GM19351 (cell line): ENCODE measurements at regions not wholly inside any gene's neighbourhood (a gene's known extent, or its start where the extent isn't known, plus 50 kb on each side); places are given as distances from the start of the nearest gene placed in this dataset.
"Not testable (repeated sequence)": the region's sequence is repeated elsewhere in the genome, so short reads cannot be mapped to it uniquely, and the experiment has no call there.

Experiments used
- ATAC-seq: cut with Tn5 transposase; IDR thresholded peaks from one replicate; pipeline ENCODE4 v1.9.1; 2021; ENCODE audit warnings: mild to moderate bottlenecking, moderate library complexity; ENCODE audit not compliant: unreplicated experiment

GRCh38 chr13:80083853-80084676, 256.9 kb downstream of the SPRY2 start:
- ATAC-seq: no peak

GRCh38 chr13:80083081-80083852, 257.7 kb downstream of the SPRY2 start:
- no peak for ATAC-seq

GRCh38 chr13:80082396-80083080, 258.4 kb downstream of the SPRY2 start:
- no peak for ATAC-seq

DNA sequence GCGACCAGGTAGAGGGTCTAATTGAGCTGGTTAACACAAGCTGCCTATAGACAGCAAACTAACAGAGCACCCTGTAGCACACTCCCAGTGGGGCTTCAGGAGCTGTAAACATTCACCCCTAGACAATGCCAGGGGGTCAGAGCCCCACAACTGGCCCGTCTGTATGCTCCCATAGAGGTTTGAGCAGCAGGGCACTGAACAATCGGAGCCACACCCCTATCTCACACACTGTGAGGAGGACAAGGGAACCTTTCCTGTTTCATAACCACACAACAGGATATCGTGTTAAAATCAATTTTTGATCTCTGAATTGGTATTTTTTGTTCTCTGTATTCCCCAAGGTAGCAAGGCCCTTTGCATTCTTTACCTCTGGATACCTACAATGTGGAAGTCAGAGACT, 266.1 kb downstream of the SPRY2 start:
- no peak for ATAC-seq

DNA sequence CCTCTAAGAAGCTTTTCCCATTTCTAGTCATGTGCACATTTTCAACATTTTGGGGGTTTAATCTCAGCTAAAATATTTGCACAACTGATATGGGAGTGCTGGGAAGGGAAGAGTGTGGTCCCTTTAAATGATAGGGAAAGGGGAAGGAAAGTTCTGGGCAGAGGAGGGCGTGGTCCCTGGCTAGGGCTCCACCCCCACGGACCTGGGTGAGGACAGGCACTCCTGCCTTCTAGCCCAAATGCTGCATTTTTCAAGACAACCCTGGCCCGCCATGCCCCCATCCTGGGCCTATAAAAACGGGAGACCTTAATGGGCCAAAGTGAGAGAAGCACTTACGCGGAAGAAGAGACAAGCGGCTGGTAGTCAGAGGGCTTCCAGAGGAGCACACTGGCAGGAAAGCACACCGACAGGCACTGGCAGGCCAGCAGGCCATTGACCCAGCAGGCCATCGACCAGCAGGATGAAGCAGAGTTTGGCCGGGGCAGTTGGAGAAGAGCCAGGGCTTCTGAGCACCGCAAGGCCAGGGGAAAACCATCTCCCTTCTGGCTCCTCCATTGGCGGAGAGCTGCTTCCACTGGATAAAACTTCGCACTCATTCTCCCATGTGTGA, 266.7 kb downstream of the SPRY2 start:
- ATAC-seq: no peak

GRCh38 chr13:80072231-80072630, 268.7 kb downstream of the SPRY2 start:
- peak; percentile 52 for ATAC-seq

GRCh38 chr13:80070024-80070703, 270.8 kb downstream of the SPRY2 start:
- ATAC-seq: no peak

DNA sequence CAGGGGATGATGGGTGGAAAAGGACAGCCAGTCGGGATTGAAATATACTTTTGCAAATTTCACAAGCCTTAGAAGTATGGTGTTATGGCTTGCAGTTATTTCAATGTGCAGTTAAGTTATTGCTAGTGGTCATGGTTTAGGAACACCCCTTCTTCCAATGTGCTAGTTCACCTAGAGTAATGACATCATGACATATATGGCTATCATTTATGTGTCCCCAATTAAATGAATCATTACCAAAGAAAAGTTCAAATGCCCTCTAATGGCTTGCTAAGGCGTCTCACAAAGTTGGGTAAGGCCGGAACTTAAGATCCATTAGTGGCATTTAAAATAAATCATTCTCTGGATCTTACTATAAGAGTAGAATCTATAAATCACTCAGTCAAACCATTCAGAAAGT, 271.6 kb downstream of the SPRY2 start:
- no peak for ATAC-seq

DNA sequence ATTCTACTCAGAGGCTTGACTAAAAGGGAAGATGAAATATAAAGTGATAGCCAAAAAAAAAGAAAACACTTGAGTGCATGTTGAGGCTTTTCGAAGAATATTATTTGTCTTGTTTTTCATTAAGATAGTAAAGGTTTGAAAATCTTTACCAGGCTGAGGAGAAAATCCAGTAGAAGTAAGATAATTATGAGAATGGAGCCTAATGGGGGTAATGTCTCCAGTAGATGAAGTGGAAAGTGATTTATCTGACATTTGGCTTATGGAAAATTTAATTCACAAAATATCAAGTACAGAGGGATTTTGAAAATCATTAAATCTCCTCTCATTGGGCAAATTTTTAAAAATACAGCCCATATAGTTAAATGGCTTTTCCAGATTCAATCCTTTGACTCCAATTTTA, 274.9 kb downstream of the SPRY2 start:
- no peak for ATAC-seq

DNA sequence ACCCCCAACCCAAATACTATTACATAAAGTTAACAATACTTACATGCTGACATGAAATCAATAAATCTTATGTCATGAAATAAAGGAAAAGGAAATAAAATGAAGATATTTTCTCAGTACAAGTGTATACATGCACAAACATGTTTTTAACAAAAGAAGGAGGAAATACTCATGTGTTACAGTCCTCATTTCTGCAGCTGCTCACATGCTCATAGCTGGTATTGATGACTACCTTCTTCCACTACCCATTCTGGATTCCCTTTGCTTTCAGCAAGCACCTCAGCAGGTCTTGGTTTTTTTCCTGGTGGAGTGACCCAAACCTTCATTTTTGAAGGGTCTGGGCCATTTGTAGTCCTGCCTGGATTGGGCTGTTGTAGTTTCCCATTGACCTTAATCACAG, 278.5 kb downstream of the SPRY2 start:
- not testable (repeated sequence) for ATAC-seq

GRCh38 chr13:80059789-80060188, 281.1 kb downstream of the SPRY2 start:
- no peak for ATAC-seq

DNA sequence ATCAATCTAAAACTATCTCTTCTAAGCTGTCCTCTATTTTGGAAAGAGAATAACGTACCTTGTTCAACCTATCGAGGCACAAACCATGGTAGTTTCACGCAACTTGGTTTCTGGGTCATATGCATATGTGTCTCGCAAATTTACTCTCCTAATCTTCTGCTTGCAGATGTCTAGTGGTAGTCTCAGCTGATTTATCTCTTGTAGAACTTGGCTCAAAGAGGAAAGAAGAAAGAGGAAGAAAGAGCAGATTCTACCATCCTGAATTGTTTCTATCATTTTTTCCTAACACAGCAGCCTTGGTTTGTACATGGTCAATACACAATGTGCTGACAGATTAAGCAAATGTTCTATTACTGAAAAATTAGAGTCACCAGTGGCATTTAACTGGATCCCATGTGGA, 282.3 kb downstream of the SPRY2 start:
- no peak for ATAC-seq

DNA sequence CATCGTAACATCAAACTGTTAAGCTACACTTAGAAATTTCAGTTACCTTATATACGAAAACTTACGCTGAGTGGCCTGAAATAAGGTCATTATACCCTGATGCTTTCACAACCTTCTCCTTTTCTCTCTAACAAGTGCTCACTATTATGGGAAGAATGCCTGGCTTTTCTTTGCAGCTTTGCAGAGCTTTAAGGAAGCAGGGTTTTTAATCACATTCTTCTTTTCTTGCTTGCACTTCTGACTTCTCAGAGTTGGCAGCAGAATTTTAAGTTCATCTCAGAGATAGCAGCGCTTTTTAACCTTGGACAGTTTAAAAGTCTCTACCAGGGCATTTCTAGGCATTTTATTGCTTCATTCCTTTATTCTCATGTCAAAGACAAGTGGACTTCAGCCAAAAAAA, 285.1 kb downstream of the SPRY2 start:
- no peak for ATAC-seq

DNA sequence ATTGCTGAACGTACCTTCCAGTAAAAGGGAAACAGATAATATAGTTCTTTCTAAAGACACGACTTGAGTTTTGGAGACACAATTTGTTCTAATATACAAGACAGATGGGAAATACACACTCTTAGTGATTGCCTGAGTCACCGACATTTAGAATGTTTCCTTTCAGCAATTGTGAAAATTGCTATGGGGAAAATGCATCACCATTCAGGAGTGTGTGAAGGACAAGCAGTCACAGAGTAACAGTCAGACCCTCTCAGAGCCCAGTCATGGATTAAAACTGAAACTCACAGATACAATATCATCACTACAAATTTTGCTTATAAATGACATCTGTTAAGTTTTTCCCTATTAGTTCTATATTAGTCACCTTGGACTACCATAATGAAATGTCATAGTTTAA, 286.1 kb downstream of the SPRY2 start:
- no peak for ATAC-seq

- no peak for ATAC-seq
Observed at GRCh38 chr13:80052286-80052685, 288.6 kb downstream of the SPRY2 start.

DNA sequence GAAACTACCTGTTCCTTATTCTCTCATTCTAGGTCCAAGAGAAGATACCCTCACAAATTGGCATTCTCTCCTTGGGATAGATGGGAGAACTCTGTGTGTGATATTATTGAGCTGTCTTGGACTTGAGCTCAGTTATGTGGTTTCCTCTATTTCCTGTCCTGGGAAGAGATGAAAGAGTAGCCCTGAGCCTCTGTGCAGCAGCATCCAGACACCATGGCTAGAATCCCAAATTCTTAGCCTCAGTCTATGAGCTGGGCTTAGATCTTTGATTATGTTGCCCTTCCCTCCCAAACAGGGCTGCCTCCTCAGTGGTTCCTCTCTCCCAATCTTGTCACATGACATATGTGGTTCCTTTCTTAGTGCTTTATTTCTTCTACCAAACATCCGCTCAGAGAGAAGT, 290.7 kb downstream of the SPRY2 start:
- no peak for ATAC-seq

GRCh38 chr13:80048802-80049201, 292.1 kb downstream of the SPRY2 start:
- ATAC-seq: peak; percentile 98

DNA sequence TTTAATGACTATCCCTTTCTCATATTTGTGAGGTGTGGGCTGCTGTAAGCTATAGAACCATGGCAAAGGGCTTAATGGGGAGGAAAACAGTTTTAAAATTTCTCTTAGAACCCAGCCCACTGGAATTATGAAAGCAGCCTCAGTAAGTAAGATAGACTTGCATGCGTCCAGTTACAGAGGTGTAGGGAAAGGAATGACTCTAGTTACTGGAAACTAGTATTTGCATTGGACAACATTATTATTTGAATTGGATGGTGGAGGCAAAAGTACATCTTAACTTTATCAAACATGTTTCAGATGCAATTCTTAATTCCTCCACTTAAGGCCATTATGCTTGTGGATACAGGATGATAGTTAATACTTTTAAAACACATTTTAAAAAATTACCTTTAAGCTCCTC, 292.9 kb downstream of the SPRY2 start:
- no peak for ATAC-seq

- ATAC-seq: no peak
Observed at GRCh38 chr13:80047406-80047805, 293.5 kb downstream of the SPRY2 start.

GRCh38 chr13:80040981-80041317, 300.0 kb downstream of the SPRY2 start:
- no peak for ATAC-seq
